Left lobe of liver (tissue), 2 donors: ENCODE measurements at regions not wholly inside any gene's neighbourhood (a gene's known extent, or its start where the extent isn't known, plus 50 kb on each side); places are given as distances from the start of the nearest gene placed in this dataset.
A peak's percentile ranks its signal among the peaks of the same experiment; 100 is the strongest.

Source experiments
- ATAC-seq: fragments of 200-7000 bp; cut with Tn5 transposase; one replicate; pipeline ENCODE4 v1.9.1; 2020; ENCODE audit warnings: mild to moderate bottlenecking, moderate library complexity
- DNase-seq: peaks from one replicate; pipeline ENCODE4 v3.0.0-alpha.2; 2020; ENCODE audit warnings: low spot score
- donor health status: DM: no; HTN: no; CAD: no; lungs with moderate emphysema.
- donor health status: DM: no; HTN: yes; CAD: no.

- DNase-seq = peak; percentile 67
- ATAC-seq = peak; percentile 98
These were observed 178.1 kb upstream of the ALG10B start for GRCh38 chr12:38138225-38139221.

GRCh38 chr12:38139456-38139855, 177.1 kb upstream of the ALG10B start:
- DNase-seq (no peak), ATAC-seq (no peak)

- ATAC-seq (no peak), DNase-seq (no peak)
These were observed 175.3 kb upstream of the ALG10B start for GRCh38 chr12:38141239-38141638.

- no peak for ATAC-seq
- DNase-seq = no peak
These were observed 174.7 kb upstream of the ALG10B start for GRCh38 chr12:38141861-38142260.

GRCh38 chr12:38142974-38143373, 173.6 kb upstream of the ALG10B start:
- peak; percentile 49 for ATAC-seq
- DNase-seq = no peak

- no peak for ATAC-seq
- no peak for DNase-seq
These were observed 172.5 kb upstream of the ALG10B start for GRCh38 chr12:38144049-38144448.

- no peak for DNase-seq
- no peak for ATAC-seq
These were observed 171.8 kb upstream of the ALG10B start for GRCh38 chr12:38144601-38145436.

GRCh38 chr12:38149395-38150073, 167.0 kb upstream of the ALG10B start:
- DNase-seq = no peak
- ATAC-seq = no peak

GRCh38 chr12:38151991-38152700, 164.4 kb upstream of the ALG10B start:
- DNase-seq = no peak

GRCh38 chr12:38152816-38153736, 163.5 kb upstream of the ALG10B start:
- DNase-seq = no peak
- ATAC-seq = no peak

More at GRCh38 chr12:38151991-38152700, 164.4 kb upstream of the ALG10B start:
- no peak for ATAC-seq

GRCh38 chr12:38153737-38154061, 162.9 kb upstream of the ALG10B start:
- DNase-seq = no peak
- ATAC-seq = no peak

- ATAC-seq (no peak), DNase-seq (no peak)
These were observed 162.2 kb upstream of the ALG10B start for GRCh38 chr12:38154096-38155019.

- no peak for DNase-seq
- no peak for ATAC-seq
These were observed 161.6 kb upstream of the ALG10B start for GRCh38 chr12:38155020-38155395.

GRCh38 chr12:38155526-38156496, 160.8 kb upstream of the ALG10B start:
- DNase-seq = no peak
- no peak for ATAC-seq

- no peak for DNase-seq
- ATAC-seq = no peak
These were observed 159.9 kb upstream of the ALG10B start for GRCh38 chr12:38156497-38157245.

- no peak for ATAC-seq
These were observed 159.2 kb upstream of the ALG10B start for GRCh38 chr12:38157274-38157932.

More at GRCh38 chr12:38157274-38157932, 159.2 kb upstream of the ALG10B start:
- no peak for DNase-seq
